ENCODE measurements at regions not wholly inside any gene's neighbourhood (a gene's known extent, or its start where the extent isn't known, plus 50 kb on each side); places are given as distances from the start of the nearest gene placed in this dataset.

GRCh38 chr5:30866142-30866541 is 327.3 kb upstream of the CDH6 start:
- H4K91ac ChIP-seq (ENCODE audit: insufficient read length, low read depth, low read length), result no peak overlapping the region
- no peak overlapping the region for H3K18ac ChIP-seq (ENCODE audit: insufficient read length, low read depth, low read length)
- H4K8ac ChIP-seq (replicated peaks; ENCODE audit: insufficient read length, low read depth, low read length), result no peak overlapping the region
- no peaks in the 10 kb centered on the region for H3K79me1 ChIP-seq (ENCODE audit: insufficient read depth, low read depth, low read length, poor library complexity, severe bottlenecking)
- H2AFZ ChIP-seq (ENCODE audit: low read length), result no peak overlapping the region
- no peak overlapping the region for H3K4me2 ChIP-seq (ENCODE audit: insufficient read depth, insufficient read length, low read length)
- Mint-ChIP-seq H3K27me3 (ENCODE audit: low read depth) (no peaks in the 10 kb centered on the region), H3K27ac (no peak overlapping the region), H3K4me3 (no peak overlapping the region), H3K9me3 (no peaks in the 10 kb centered on the region), H3K36me3 (ENCODE audit: insufficient read depth in 1 of 3, low read depth in 3 of 3) (peaks cover 0 to 4% (median 0%) of the 10 kb centered on the region in 3 experiments; a peak in 1 of 7 replicates), H3K4me1 (peaks cover 7 to 14% of the 10 kb centered on the region in 2 experiments)
- H3K27me3 ChIP-seq (ENCODE audit: insufficient read depth, low read length), result no peaks in the 10 kb centered on the region
- no peaks in the 10 kb centered on the region for H4K20me1 ChIP-seq (ENCODE audit: control insufficient read depth, insufficient read depth, insufficient read length)
- TF ChIP-seq CTCF (conservative IDR thresholded peaks at IDR 0.05), result no peak
- no peak overlapping the region for H2BK20ac ChIP-seq (ENCODE audit: low read depth, low read length, poor library complexity, severe bottlenecking)
- no peak overlapping the region for H2AK5ac ChIP-seq (ENCODE audit: insufficient read length, low read length)
- H3K4me1 ChIP-seq (ENCODE audit: insufficient read depth, low read length), result no peaks in the 10 kb centered on the region
- no peak overlapping the region for H3K56ac ChIP-seq (ENCODE audit: insufficient read length, low read depth, low read length)
- H2BK5ac ChIP-seq (ENCODE audit: insufficient read length, low read length), result no peak overlapping the region
- H2BK15ac ChIP-seq (ENCODE audit: low read depth, low read length), result no peak overlapping the region
- WGBS (ENCODE audit: extremely low coverage, insufficient read length, low lambda C conversion rate), result no CpG with 5 or more reads among the region's 8 CpGs
- no peak overlapping the region for H3K9ac ChIP-seq (ENCODE audit: extremely low read depth, insufficient read length, low read length)
- no peak overlapping the region for H3K14ac ChIP-seq (ENCODE audit: insufficient read depth, low read length)
- no peaks in the 10 kb centered on the region for H3K9me3 ChIP-seq (ENCODE audit: control insufficient read depth, low read depth, low read length)
- H3K79me2 ChIP-seq (ENCODE audit: insufficient read depth, low read length), result no peaks in the 10 kb centered on the region
- DNase-seq, result no peak
- no peaks in the 10 kb centered on the region for H3K23me2 ChIP-seq (ENCODE audit: insufficient read length, low read depth, low read length, poor library complexity, severe bottlenecking)
- no peak overlapping the region for H3K23ac ChIP-seq (ENCODE audit: insufficient read length, low read depth, low read length)
- H3K4ac ChIP-seq (ENCODE audit: low read depth, low read length), result no peak overlapping the region
- H2BK12ac ChIP-seq (ENCODE audit: insufficient read length, low read depth, low read length), result no peak overlapping the region
- H3K27ac ChIP-seq (ENCODE audit: insufficient read length, low read depth, low read length), result no peak overlapping the region
- no peak overlapping the region for H4K5ac ChIP-seq (ENCODE audit: insufficient read length, low read depth, low read length)
- no peak overlapping the region for H3T11ph ChIP-seq (ENCODE audit: low read length)
- H2BK120ac ChIP-seq (ENCODE audit: low read depth, low read length, poor library complexity, severe bottlenecking), result no peak overlapping the region

Measured in H9 (cell line).